ENCODE measurements at regions not wholly inside any gene's neighbourhood (a gene's known extent, or its start where the extent isn't known, plus 50 kb on each side); places are given as distances from the start of the nearest gene placed in this dataset.

- 92% methylated on average over 13 of the region's 14 CpGs for WGBS (ENCODE audit: insufficient coverage)
Measured at GRCh38 chr9:135035781-135036760, 51.4 kb upstream of the OLFM1 start.

GRCh38 chr9:135036861-135037465 is 50.5 kb upstream of the OLFM1 start:
- ChIA-PET CTCF (no interaction called here), POLR2A (no interaction called here)
- H3K27me3 ChIP-seq (replicated peaks in 2 of 5; ENCODE audit: control insufficient read depth in 4 of 5, insufficient read depth in 5 of 5, low read length in 4 of 5), result peaks cover 0 to 23% (median 0%) of the 10 kb centered on the region in 5 experiments
- H3K4me1 ChIP-seq (ENCODE audit: control extremely low read depth in 1 of 4, control insufficient read depth in 4 of 4, insufficient read depth in 4 of 4, low read length in 3 of 4), result no peaks in the 10 kb centered on the region
- H3K9me3 ChIP-seq (ENCODE audit: control extremely low read depth in 1 of 5, control insufficient read depth in 4 of 5, insufficient read depth in 2 of 5, low read depth in 1 of 5, low read length in 4 of 5), result no peaks in the 10 kb centered on the region
- no peak for DNase-seq
- no peaks in the 10 kb centered on the region for H3K36me3 ChIP-seq (ENCODE audit: control insufficient read depth in 4 of 4, insufficient read depth in 4 of 4, low read length in 3 of 4)
- no peak overlapping the region for H3K4me3 ChIP-seq (ENCODE audit: control insufficient read depth in 1 of 7, extremely low read depth in 1 of 7, insufficient read depth in 4 of 7, low read depth in 2 of 7, low read length in 6 of 7)
- 87% methylated on average over 4 of the region's 9 CpGs for WGBS (ENCODE audit: insufficient coverage)
- H3K27ac ChIP-seq (ENCODE audit: insufficient read depth in 1 of 2, low read depth in 1 of 2, low read length in 2 of 2, poor library complexity in 1 of 2, severe bottlenecking in 2 of 2), result no peak overlapping the region

More at GRCh38 chr9:135035781-135036760, 51.4 kb upstream of the OLFM1 start:
- H3K36me3 ChIP-seq (ENCODE audit: control insufficient read depth in 4 of 4, insufficient read depth in 4 of 4, low read length in 3 of 4), result no peaks in the 10 kb centered on the region
- no peak overlapping the region for H3K4me3 ChIP-seq (ENCODE audit: control insufficient read depth in 1 of 7, extremely low read depth in 1 of 7, insufficient read depth in 4 of 7, low read depth in 2 of 7, low read length in 6 of 7)
- no peaks in the 10 kb centered on the region for H3K4me1 ChIP-seq (ENCODE audit: control extremely low read depth in 1 of 4, control insufficient read depth in 4 of 4, insufficient read depth in 4 of 4, low read length in 3 of 4)
- CTCF ChIA-PET, result no interaction called here
- peaks cover 0 to 24% (median 0%) of the 10 kb centered on the region in 5 experiments for H3K27me3 ChIP-seq (replicated peaks in 2 of 5; ENCODE audit: control insufficient read depth in 4 of 5, insufficient read depth in 5 of 5, low read length in 4 of 5)
- H3K9me3 ChIP-seq (ENCODE audit: control extremely low read depth in 1 of 5, control insufficient read depth in 4 of 5, insufficient read depth in 2 of 5, low read depth in 1 of 5, low read length in 4 of 5), result no peaks in the 10 kb centered on the region
- DNase-seq, result no peak
- POLR2A ChIA-PET, result no interaction called here
- no peak overlapping the region for H3K27ac ChIP-seq (ENCODE audit: insufficient read depth in 1 of 2, low read depth in 1 of 2, low read length in 2 of 2, poor library complexity in 1 of 2, severe bottlenecking in 2 of 2)

GRCh38 chr9:135037521-135038250 is 49.8 kb upstream of the OLFM1 start:
- no peaks in the 10 kb centered on the region for H3K9me3 ChIP-seq (ENCODE audit: control extremely low read depth in 1 of 5, control insufficient read depth in 4 of 5, insufficient read depth in 2 of 5, low read depth in 1 of 5, low read length in 4 of 5)
- DNase-seq, result no peak
- H3K27ac ChIP-seq (ENCODE audit: insufficient read depth in 1 of 2, low read depth in 1 of 2, low read length in 2 of 2, poor library complexity in 1 of 2, severe bottlenecking in 2 of 2), result no peak overlapping the region
- ChIA-PET CTCF (no interaction called here), POLR2A (no interaction called here)
- no peaks in the 10 kb centered on the region for H3K36me3 ChIP-seq (ENCODE audit: control insufficient read depth in 4 of 4, insufficient read depth in 4 of 4, low read length in 3 of 4)
- peaks cover 0 to 16% (median 2%) of the 10 kb centered on the region in 5 experiments for H3K27me3 ChIP-seq (replicated peaks in 2 of 5; ENCODE audit: control insufficient read depth in 4 of 5, insufficient read depth in 5 of 5, low read length in 4 of 5)
- no peak overlapping the region for H3K4me3 ChIP-seq (ENCODE audit: control insufficient read depth in 1 of 7, extremely low read depth in 1 of 7, insufficient read depth in 4 of 7, low read depth in 2 of 7, low read length in 6 of 7)
- WGBS (ENCODE audit: insufficient coverage), result 78% methylated on average over 18 of the region's 20 CpGs
- H3K4me1 ChIP-seq (ENCODE audit: control extremely low read depth in 1 of 4, control insufficient read depth in 4 of 4, insufficient read depth in 4 of 4, low read length in 3 of 4), result no peaks in the 10 kb centered on the region

Data from common myeloid progenitor, CD34-positive (primary cell).